ENCODE measurements at regions not wholly inside any gene's neighbourhood (a gene's known extent, or its start where the extent isn't known, plus 50 kb on each side); places are given as distances from the start of the nearest gene placed in this dataset.
"Not testable (repeated sequence)": the region's sequence is repeated elsewhere in the genome, so short reads cannot be mapped to it uniquely, and the experiment has no call there.

DNA sequence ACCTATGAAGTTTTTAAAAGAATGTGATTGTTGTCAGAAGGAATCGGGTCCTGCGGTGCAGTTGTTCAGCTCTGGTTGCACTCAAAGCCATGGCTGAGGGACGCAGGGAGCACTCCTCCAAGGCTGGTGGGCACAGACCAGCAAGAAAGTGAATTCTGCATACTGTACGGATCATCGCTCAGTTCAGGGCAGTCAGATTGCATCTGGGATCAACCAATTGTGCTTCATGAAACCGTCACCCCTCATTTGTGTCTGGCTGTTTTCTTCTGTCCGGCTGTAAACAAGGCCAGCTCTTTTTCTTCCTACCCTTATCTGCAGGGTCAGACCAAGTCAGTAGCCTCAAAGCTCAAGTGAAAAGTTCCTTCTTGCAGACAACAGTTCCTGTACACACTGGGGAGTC, 478.3 kb downstream of the TFAP2A start:
- no peak for DNase-seq

DNA sequence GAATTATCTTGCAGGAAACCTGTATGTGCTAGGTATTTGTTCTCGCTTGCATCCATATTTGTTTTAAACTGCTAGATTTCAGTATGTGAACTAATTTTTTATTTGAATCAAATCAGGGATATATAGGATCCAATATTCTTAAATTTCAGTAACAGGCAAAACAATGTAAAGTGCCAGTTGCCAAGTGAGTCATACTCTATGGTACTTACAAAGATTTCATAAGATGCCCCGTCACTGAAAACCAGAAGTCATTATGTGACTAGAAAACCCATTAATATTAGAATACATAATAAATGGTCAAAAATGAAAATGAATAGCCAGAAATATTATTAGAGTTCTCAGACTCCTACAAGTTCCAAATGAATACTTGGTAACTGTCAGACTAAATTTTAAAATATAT, 481.2 kb downstream of the TFAP2A start:
- DNase-seq, result no peak

DNA sequence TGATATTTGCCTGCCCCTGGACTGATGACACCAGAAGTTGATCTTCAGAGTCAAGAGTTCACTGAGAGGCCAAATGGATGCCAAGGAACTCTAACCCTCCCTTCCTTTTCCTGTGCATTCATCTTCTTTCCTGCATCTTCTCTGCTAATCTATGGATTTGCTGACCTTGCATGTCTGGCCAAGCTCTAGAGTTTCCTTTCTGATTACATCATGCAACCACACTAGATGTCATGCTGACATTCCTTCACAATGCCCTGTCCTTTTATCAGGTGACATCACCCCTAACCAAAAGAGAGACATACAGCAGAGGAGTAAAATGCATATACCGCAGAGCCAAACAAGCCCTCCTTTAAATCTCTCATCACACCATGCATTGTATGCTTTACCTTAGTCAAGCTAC, 487.6 kb downstream of the TFAP2A start:
- no peak for DNase-seq

DNA sequence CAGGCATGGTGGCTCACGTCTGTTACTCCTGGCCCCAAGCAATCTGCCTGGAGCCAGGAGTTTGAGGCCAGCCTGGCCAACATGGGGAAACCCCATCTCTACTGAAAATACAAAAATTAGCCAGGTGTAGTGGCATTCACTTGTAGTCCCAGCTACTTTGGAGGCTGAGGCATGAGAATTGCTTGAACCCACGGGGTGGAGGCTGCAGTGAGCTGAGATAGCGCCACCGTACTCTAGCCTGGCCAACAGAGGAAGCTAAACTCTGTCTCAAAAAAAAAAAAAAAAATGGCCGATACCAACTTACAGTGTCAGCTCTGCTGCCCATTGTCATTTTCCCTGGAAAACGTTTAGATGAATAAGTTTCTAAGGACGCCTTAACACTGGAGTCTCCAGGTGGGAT, 489.9 kb downstream of the TFAP2A start:
- DNase-seq, result no peak

DNA sequence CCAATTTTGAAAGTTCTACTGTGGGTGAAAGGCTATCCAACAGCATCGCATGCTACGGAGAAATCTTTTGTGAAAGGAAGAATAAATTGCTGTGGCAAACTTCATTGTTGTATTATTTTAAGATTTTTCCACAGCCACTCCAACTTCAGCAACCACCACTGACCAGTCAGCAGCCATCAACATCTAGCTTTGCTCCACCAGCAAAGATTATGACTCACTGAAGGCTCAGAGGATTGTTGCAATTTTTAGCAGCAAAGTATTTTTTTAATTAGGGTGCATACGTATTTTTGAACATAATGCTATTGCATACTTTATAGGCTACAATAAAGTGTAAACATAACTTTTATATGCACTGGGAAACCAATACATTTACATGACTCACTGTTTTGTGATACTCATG, 493.5 kb downstream of the TFAP2A start:
- DNase-seq, result no peak

DNA sequence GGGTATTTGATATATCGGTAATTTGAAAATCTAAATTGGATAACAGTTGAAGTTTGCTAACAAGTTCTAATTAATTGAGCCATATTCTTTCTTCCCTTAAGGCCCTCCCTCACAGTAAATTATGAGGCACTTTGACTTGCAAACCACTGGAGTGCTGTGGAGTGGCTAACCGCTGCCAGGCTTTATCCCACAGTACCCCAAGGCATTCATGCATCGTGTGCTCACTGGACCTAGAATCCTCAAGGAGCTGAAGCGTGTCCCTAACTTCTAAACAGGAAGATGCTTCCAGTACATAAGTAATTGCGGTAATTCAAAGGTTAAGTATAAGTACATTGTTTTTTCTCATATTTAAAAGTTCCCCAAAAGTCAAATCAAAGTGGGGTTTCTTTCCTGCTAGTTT, 499.9 kb downstream of the TFAP2A start:
- DNase-seq, result no peak

DNA sequence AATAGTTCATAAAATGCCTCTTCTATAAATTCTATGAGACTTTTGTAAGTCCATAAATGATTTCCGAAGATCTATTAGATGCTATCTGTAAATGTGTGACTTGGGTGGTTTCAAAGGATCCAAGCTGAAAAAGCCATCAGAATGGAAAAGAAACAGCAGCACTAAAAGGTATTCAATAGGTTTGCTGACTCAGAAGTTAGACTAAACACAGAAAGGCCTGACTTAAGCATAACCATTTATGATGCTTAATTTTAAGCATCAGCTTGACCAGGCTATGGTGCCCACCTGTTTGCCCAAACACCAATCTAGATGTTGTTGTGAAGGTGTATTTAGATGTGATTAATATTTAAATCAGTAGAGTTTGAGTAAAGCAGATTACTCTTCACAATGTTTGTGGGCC, 513.5 kb downstream of the TFAP2A start:
- no peak for DNase-seq

DNA sequence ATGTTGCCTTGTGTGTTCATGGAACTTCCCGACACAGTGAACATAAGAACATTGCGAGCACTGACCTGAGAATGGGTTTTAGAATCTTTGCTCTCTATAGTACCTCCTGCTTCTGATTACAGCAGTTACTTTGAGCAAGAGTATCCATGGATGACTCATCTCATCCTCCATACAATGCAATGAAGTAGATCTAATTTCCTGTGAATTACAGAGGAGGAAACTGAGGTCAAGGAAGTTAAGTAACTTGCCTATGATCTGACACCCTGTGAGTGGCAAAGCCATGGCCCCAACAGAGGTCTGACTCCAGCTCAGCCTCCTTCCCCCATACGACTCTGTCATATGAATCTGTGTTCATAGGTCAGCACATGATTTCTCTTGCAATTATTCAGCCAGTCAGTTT, 518.1 kb downstream of the TFAP2A start:
- DNase-seq, result no peak

DNA sequence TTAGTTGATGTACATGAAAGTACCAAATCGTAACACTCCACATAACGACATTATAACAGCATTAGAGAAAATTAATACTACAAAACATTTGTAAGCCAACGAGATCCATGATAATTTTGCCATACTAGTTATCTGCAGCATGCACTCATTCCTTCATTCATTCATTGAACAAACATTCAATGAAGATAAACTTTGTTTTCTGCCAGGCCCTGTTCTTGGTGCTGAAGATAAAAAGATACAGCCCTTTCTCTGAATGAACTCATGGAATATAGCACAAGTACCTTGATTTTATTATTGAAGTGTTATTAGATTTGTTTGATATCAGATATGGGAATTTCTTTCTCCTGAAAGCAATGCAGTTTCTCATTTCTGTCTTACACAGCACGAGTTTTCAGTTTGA, 524.0 kb downstream of the TFAP2A start:
- no peak for DNase-seq

DNA sequence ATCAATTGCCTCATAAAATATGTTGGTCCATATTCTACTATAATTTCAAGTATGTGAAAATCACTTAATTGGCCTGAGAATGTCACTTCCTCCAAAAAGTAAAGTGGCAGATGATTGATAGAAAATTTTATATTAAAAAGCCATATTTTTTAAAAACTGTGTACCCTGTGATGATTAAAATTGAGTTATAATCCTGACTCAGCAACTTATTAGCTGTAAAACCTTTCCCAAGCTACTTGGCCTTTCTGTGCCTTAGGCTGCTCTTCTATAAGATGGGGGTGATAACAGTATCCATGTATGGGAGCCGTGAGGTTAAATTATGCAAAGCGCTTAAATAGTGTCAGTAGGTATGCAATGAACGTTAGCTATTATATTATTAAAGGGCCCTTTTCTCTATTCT, 524.4 kb downstream of the TFAP2A start:
- no peak for DNase-seq

DNA sequence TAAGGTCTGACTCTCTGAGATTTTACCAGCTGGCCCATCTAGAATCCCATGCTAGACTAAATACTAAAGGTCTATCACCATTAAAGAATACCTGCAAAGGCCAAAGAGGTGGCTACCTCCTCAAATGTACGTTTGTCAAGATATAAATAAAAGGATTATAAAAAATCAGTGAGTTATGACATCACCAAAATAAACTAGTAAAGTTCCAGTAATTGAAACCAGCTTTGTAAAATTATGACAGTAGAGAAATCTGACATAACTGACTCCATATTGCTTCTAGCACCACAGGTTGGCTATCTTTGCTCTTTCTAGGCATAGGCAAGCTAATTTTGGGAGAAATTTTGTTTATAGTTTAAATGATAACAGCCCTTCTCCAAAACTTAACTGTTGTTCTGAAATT, 536.3 kb downstream of the TFAP2A start:
- no peak for DNase-seq

DNA sequence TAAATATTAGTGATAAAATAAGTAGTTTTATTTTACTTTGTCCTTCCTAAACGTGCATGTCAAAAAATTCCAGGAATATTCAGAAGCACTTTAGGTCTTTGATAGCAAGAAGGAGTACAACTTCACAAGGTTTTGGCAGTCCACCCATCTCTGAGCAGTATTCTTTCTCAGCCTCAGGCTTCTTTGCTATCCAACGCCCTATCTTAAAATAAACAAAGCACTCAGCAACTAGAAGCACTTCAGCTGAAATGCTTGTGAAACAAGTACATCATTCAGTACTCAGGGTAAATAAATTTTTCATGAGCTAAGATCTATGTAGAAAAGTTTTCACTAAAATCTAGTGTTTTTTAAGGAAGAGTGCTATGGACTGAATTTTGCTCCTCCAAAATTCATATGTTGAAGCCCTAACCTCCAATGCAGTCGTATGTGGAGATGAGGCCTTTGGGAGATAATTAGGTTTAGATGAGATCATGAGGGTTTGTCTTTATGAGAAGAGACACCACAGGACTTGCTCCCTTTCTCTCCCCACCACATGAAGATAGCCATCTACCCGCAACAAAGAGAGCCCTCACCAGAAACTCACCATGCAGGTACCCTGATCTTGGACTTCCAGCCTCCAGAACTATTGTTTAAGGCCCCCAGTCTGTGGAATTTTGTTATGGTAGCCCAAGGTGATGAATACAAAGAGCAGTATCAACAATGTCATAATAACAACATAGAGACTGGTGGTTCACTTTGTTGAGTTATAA, 539.1 kb downstream of the TFAP2A start:
- DNase-seq, result no peak

DNA sequence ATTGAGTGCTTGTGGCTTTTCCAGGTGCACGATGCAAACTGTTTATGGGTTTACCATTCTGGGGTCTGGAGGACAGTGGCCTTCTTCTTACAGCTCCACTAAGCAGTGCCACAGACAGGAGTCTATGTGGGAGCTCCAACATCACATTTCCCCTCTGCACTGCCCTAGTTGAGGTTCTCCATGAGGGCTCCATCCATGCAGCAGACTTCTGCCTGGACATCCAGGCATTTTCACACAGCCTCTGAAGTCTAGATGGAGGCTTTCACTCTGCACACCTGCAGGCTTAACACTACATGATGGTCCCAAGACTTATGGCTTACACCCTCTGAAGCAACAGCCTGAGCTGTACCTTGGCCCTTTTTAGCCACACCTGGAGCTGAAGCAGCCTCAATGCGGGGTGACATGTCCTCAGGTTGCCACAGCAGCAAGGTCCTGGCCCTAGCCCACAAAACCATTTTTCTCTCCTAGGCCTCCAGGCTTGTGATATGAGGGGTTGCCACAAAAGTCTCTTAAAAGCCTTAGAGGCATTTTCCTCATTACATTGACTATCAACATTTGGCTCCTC, 552.2 kb downstream of the TFAP2A start:
- DNase-seq, result no peak

DNA sequence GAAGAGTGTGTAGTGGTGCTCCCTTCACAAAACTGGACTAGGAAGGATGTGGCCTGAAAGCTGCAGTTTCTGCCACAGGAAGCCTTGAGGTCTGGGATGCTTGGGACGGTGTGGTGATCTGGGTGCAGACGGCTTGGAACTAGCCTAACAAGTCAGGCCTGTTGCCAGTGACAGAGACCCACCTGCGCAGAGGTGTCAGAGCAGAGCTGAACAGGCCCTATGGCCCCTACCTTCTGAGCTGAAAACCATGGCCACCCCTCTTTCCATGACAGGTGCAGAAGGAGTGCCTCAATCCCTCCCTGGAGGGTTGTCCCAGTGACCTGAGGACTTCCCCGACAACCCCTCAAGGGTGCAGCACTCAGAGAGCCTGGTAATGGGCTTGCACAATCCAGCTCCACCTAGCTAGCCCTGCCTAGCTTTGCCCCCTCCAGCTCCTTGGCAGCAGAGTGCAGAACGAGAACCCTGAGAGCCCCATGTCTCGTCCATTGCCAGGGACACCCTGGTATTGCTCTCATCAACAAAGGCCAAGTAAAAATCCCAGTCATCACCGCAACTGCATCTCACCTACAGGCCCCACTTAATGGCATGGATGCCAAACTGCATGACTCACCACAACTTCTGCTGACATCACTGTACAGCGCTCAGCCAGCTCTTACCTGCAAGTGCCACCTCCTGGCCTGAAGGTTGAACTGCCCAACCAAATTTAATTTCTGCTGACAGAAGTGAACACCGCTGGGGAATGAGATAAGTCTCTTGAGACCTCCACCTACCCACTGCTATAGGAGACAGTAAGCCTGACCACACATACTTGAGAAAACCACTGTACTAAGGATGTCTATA, 563.1 kb downstream of the TFAP2A start:
- DNase-seq, result no peak

DNA sequence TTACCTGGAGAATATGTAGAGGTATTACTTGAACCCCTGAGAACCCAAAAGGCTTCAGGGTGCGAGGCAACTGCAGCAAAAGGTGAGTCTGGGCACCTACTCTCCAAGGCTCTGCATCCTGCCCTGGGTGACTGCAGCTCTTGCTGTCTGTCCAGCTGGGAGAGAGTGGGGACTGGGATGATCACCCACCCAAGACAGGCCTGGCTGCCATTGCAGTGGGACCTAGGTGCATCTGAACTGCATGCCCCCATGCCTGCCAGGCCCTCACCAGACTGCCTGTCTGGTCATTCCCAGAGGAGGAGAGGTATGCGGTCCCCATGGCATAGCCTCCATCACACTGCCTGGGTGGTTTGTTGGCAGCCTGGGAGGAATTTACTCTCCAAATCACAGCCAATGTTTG, 563.9 kb downstream of the TFAP2A start:
- DNase-seq, result no peak

DNA sequence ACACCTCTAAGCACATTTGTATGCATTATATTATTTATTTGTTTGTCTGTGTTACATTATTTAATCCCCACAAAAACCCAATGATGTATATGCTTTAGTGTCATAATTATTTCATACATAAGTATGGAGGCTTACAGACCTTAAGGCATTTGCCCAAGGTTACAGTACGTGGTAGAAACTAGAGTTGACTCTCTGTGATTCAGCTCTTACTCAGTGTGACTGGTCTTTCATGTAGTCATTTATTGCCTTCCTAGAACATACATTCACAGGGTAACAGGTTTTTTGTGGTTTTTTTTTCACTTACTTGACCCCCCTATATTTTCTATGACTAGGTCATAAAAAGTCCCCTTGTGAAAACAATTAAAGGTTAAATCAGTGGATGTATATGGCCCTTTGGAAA, 566.8 kb downstream of the TFAP2A start:
- DNase-seq, result no peak

DNA sequence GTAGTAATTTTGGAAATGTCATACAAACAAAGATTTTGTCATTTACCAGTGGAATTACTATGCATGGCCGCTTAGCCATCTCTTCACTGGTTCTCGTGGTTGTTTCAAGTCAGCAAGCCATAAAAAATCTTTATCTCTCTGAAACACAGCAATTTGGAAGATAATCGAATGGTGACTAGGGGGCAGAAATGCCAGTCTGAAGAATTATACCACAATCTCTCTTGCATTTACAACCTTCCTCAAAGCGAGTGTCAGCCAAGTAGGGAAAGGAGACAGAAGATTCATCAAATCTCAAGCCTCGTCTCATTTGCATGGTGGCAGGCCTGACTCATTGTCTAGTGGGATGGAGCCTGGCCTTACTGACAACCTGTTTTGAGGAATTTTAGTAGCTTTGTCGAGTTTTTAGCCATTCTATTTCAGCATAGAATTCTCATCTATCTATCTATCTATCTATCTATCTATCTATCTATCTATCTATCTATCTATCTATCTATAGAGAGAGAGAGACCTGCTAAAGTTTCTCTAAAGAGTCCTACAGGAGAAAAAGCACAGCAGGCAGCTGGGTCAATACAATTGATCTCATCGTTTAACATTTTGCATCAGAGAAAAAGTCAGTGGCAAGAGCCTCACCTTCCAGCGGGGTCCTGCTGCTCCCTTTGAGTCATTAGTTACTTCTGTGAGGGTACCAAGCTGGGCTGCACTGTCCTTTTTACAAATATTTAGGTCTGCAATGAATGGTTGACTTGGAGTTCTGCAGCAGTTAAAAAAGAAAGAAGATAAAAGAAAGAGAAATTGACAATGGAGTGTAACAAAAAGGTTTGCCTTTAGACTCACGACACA, 572.8 kb downstream of the TFAP2A start:
- no peak for DNase-seq

DNA sequence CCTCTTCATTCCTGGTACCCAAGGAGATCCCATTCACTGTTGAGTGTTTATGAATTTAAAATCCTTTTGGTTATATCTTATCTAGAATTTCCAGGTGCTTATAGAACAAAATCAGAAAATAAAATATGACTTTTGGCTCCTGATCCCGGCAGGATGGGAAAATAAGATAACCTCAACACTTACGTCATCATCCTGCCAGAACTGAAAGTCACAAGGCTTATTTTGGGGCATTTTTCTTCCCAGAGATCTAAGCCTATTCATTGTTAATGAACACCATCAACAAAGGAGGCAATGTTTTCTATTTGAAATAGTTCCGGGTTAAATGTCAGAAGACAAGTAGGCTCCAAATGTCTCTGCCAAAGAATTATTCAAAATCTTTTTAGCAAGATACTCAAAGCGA, 580.6 kb downstream of the TFAP2A start:
- no peak for DNase-seq

DNA sequence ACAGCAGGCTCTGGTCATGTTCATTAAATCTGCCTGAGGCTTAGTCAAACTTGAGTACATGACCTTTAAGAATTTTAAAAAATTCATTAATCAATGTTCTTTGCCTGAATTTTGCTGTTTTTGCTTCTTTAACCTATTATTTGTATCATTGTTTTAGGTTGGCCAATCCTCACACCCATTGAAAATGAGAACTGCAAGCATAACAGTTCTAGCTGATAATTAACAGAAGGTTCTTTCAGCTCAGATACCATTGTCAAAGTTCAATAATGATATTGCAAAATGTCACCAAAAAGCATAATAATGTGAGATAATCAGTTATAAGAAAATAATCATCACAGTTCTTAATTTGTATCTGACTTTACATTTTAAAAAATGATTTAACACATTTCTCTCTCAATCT, 583.1 kb downstream of the TFAP2A start:
- DNase-seq, result no peak

DNA sequence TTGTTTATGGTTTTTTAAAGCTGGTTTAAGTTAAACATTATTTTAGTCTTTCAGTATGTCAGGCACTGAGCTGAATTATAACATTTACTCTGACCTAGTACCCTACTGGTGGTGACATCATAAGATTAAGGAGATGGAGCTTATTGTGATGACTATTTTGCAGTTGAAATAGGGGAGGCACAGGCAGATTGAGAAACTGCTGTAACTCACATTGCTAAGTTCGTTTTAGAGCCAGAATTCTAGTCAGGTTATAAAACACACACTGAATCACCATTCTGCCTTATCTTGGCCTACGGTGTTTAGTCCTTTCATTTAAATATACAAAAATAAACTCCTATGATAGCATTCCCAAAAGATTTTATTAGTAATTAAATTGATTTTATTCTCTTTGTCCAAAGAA, 584.1 kb downstream of the TFAP2A start:
- DNase-seq, result no peak

DNA sequence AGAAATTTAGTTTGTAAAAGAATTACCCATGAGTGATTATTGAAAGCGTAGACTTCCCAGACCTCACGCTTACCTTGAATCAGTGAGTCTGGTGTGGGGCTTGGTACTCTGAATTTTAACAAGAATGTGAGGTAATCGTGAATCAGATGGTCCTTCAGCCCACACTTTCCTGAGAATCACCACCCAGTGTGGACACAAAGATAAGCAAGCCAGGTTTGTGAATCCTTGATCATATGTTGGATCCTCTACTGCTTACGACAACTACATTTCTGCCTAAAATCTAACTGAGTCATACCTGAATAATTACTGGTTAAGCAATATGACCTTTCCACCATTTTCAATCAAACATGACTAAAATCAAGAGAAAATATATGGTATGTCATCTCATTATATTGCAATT, 589.3 kb downstream of the TFAP2A start:
- no peak for DNase-seq

DNA sequence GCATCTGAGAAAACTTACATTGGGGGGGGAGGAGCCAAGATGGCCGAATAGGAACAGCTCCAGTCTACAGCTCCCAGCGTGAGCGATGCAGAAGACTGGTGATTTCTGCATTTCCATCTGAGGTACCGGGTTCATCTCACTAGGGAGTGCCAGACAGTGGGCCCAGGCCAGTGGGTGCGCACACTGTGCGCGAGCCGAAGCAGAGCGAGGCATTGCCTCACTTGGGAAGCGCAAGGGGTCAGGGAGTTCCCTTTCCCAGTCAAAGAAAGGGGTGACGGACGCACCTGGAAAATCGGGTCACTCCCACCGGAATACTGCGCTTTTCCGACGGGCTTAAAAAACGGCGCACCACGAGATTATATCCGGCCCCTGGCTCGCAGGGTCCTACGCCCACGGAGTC, 604.1 kb downstream of the TFAP2A start:
- not testable (repeated sequence) for DNase-seq

DNA sequence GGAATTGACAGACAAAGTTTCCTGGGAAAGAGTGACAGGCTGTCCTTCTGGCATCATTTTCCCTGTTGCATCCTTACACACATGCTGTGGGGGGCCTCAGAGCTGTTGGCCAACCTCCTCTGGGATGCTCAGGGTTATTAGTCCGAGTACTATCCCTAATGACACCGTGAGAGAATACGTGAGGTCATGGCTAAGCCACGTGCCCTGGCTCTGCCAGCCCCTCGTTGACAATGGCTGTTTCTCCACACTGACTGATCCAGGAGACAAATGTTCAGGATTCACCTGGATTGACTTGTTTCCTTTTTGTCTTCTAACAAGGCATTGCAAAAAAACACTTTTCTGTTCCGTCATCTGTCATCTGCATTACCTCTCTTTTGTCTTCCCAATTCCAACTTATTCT, 604.6 kb downstream of the TFAP2A start:
- DNase-seq, result no peak

All from skin of body (tissue), 1 donor.